ENCODE measurements at regions not wholly inside any gene's neighbourhood (a gene's known extent, or its start where the extent isn't known, plus 50 kb on each side); places are given as distances from the start of the nearest gene placed in this dataset.

GRCh38 chr12:92029902-92030586 lies 115.6 kb downstream of the BTG1 start:
- TF ChIP-seq POLR2A (IDR thresholded peaks at IDR 0.05; ENCODE audit: extremely low read depth, insufficient read length) (no peak), CTCF (IDR thresholded peaks at IDR 0.05; ENCODE audit: low read depth, low read length) (no peak), MAX (IDR thresholded peaks at IDR 0.05; ENCODE audit: low read depth, low read length) (no peak)
